ENCODE measurements at regions not wholly inside any gene's neighbourhood (a gene's known extent, or its start where the extent isn't known, plus 50 kb on each side); places are given as distances from the start of the nearest gene placed in this dataset.
"Not testable (repeated sequence)": the region's sequence is repeated elsewhere in the genome, so short reads cannot be mapped to it uniquely, and the experiment has no call there.

DNA sequence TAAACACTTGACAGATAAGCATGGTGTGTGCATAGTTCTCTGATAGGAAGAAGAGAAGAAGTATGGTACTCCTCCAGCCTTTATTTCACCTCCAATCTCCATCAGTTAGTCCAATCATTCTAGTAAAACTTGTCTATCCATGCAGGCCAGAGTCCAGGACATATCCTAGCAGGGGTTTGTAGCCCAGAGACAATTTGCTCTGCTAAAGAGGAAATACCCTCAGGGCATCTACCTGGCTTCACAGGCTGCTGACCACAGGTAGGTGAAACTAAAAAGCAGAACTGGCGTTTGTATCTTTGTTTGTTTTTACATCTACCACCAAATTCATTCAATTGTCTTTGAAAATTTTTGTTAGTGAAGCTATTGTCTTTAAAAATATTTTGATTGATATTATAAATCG, 717.6 kb downstream of the FSCB start:
- TF ChIP-seq, protein P1, sequence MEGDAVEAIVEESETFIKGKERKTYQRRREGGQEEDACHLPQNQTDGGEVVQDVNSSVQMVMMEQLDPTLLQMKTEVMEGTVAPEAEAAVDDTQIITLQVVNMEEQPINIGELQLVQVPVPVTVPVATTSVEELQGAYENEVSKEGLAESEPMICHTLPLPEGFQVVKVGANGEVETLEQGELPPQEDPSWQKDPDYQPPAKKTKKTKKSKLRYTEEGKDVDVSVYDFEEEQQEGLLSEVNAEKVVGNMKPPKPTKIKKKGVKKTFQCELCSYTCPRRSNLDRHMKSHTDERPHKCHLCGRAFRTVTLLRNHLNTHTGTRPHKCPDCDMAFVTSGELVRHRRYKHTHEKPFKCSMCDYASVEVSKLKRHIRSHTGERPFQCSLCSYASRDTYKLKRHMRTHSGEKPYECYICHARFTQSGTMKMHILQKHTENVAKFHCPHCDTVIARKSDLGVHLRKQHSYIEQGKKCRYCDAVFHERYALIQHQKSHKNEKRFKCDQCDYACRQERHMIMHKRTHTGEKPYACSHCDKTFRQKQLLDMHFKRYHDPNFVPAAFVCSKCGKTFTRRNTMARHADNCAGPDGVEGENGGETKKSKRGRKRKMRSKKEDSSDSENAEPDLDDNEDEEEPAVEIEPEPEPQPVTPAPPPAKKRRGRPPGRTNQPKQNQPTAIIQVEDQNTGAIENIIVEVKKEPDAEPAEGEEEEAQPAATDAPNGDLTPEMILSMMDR (IDR thresholded peaks at IDR 0.05; ENCODE audit: extremely low read depth, missing control alignments) = no peak
- no peak for DNase-seq (ENCODE audit: low spot score)

- TF ChIP-seq, protein P1 (IDR thresholded peaks at IDR 0.05; ENCODE audit: extremely low read depth, missing control alignments) = no peak
- no peak for DNase-seq (ENCODE audit: low spot score)
Measured at GRCh38 chr14:43786066-43786762, 720.9 kb downstream of the FSCB start.

DNA sequence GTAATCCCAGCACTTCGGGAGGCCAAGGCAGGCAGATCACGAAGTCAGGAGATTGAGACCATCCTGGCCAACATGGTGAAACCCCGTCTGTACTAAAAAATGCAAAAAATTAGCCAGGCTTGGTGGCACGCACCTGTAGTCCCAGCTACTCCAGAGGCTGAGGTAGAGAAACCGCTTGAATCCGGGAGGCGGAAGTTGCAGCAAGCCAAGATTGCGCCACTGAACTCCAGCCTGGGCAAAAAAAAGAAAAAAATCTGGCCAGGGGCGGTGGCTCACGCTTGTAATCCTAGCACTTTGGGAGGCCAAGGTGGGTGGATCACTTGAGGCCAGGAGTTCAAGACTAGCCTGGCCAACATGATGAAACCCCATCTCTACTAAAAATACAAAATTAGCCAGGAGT, 722.7 kb downstream of the FSCB start:
- DNase-seq (ENCODE audit: low spot score) = not testable (repeated sequence)

DNA sequence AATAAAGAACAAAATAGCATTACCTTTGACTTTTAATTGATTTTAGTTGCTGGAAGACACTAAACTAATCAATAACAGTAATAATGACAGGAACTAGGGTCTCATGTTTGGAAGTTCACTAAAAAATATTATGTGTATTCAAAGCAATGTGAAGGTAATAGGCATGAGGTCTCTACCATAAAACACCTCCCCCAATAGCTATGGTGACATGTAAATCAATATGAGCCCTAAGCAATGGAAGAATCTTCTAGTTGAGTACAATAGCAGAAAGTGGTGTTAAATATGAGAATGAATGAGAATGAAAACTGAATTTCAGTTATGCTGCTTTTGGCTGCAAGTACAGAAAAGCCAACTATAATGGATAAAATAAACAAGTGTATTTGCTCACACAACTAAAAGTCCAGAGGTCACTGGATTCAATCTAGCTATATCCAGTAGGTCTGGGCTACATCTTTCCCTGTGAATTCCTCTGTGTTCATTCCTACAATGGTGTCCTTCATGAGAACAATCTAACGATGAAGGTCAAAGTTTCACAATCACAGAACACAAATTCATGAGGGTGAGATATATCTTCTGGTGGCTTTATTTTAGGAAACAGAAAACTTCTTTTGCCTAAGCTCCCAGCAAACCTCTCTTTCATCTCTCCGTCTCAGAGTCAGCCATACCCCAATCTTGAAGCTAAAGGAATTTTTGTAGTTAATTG, 728.0 kb downstream of the FSCB start:
- TF ChIP-seq, protein P1 (IDR thresholded peaks at IDR 0.05; ENCODE audit: extremely low read depth, missing control alignments) = no peak
- no peak for DNase-seq (ENCODE audit: low spot score)

GRCh38 chr14:43778570-43778936, 728.5 kb downstream of the FSCB start:
- TF ChIP-seq, protein P1 (IDR thresholded peaks at IDR 0.05; ENCODE audit: extremely low read depth, missing control alignments) = no peak
- no peak for DNase-seq (ENCODE audit: low spot score)

GRCh38 chr14:43765474-43765873, 741.6 kb downstream of the FSCB start:
- TF ChIP-seq, protein P1 (IDR thresholded peaks at IDR 0.05; ENCODE audit: extremely low read depth, missing control alignments) = no peak
- DNase-seq (ENCODE audit: low spot score) = no peak

DNA sequence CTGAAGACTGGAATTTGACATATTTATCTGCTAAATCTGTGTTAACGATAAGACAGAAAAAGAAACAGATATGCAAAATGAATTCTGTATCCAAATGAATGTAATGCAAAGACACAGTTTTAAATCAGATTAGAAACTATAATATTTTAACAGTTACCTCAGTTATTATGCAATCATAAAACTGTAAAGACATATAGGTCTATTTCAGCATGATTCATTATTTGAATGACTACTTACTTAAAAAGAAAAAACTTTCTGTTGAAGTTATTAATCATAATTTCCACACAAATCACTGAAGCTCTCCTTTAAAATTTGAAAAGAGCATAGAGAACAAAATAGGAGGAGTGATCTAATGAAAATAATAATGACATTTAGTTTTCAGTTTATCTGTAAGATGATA, 742.6 kb downstream of the FSCB start:
- no peak for DNase-seq (ENCODE audit: low spot score)
- TF ChIP-seq, protein P1 (IDR thresholded peaks at IDR 0.05; ENCODE audit: extremely low read depth, missing control alignments) = no peak

GRCh38 chr14:43755707-43756106, 751.4 kb downstream of the FSCB start:
- no peak for DNase-seq (ENCODE audit: low spot score)
- TF ChIP-seq, protein P1 (IDR thresholded peaks at IDR 0.05; ENCODE audit: extremely low read depth, missing control alignments) = no peak

Measured in GM20000 (cell line).